ENCODE measurements at regions not wholly inside any gene's neighbourhood (a gene's known extent, or its start where the extent isn't known, plus 50 kb on each side); places are given as distances from the start of the nearest gene placed in this dataset.

DNA sequence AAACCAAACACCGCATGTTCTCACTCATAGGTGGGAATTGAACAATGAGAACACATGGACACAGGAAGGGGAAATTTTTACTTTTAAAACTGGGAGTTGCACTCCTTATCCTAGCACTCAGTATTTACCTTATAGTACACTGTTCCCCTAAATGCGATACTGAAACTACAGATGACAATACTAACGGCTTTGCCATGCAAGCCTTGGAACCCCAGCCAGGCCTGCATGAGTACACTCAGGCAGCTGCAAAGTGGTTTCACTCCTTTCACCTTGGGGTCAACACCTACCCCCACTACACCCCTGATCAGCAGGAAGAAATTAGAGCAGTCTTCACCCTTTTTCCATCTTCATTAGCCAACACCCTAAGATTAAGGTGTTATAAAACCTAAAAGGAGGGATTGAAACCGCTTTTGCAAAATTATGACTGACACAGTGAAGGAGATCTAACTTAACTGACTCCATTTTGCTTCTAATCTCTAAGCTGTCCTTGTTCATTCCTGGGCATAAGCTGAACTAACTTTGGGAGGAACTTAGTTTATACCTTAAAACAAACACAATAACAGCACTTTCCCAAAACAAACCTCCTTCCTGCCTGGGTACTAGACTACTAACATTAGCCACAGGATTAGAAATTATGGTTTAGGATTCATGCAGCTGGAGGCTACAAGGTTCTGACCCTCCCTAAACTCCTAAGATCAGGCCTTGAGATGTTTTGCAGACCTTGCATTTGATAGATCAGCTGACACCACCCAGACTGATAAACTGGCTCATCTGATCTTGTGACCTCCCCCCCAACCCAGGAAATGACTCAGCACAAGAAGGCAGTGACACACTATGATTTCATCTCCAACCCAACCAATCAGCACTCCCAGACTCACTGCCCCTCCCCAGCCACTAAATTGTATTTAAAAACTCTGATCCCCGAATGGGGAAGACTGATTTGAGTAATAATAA lies 452.1 kb upstream of the PPP2R3A start:
- TF ChIP-seq, protein P1, sequence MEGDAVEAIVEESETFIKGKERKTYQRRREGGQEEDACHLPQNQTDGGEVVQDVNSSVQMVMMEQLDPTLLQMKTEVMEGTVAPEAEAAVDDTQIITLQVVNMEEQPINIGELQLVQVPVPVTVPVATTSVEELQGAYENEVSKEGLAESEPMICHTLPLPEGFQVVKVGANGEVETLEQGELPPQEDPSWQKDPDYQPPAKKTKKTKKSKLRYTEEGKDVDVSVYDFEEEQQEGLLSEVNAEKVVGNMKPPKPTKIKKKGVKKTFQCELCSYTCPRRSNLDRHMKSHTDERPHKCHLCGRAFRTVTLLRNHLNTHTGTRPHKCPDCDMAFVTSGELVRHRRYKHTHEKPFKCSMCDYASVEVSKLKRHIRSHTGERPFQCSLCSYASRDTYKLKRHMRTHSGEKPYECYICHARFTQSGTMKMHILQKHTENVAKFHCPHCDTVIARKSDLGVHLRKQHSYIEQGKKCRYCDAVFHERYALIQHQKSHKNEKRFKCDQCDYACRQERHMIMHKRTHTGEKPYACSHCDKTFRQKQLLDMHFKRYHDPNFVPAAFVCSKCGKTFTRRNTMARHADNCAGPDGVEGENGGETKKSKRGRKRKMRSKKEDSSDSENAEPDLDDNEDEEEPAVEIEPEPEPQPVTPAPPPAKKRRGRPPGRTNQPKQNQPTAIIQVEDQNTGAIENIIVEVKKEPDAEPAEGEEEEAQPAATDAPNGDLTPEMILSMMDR (IDR thresholded peaks at IDR 0.05; ENCODE audit: poor library complexity), result no peak
- TF ChIP-seq EZH2 (IDR thresholded peaks at IDR 0.05; ENCODE audit: borderline replicate concordance) (no peak), EZH2phosphoT487 (IDR thresholded peaks at IDR 0.05; ENCODE audit: low read depth, severe bottlenecking, unreplicated experiment) (no peak)
